ENCODE measurements at regions not wholly inside any gene's neighbourhood (a gene's known extent, or its start where the extent isn't known, plus 50 kb on each side); places are given as distances from the start of the nearest gene placed in this dataset.

- no peak for TF ChIP-seq POLR2A (IDR thresholded peaks at IDR 0.05)
- TF ChIP-seq, protein P1, sequence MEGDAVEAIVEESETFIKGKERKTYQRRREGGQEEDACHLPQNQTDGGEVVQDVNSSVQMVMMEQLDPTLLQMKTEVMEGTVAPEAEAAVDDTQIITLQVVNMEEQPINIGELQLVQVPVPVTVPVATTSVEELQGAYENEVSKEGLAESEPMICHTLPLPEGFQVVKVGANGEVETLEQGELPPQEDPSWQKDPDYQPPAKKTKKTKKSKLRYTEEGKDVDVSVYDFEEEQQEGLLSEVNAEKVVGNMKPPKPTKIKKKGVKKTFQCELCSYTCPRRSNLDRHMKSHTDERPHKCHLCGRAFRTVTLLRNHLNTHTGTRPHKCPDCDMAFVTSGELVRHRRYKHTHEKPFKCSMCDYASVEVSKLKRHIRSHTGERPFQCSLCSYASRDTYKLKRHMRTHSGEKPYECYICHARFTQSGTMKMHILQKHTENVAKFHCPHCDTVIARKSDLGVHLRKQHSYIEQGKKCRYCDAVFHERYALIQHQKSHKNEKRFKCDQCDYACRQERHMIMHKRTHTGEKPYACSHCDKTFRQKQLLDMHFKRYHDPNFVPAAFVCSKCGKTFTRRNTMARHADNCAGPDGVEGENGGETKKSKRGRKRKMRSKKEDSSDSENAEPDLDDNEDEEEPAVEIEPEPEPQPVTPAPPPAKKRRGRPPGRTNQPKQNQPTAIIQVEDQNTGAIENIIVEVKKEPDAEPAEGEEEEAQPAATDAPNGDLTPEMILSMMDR (IDR thresholded peaks at IDR 0.05): no peak
These were observed 71.8 kb upstream of the OTUD4 start for GRCh38 chr4:145252190-145252589.

All from heart left ventricle (tissue), 13 donors.